GM21423 (cell line): ENCODE measurements at regions not wholly inside any gene's neighbourhood (a gene's known extent, or its start where the extent isn't known, plus 50 kb on each side); places are given as distances from the start of the nearest gene placed in this dataset.
"Not testable (repeated sequence)": the region's sequence is repeated elsewhere in the genome, so short reads cannot be mapped to it uniquely, and the experiment has no call there.

Experiments
- ATAC-seq: cut with Tn5 transposase; IDR thresholded peaks from one replicate; pipeline ENCODE4 v1.9.1; 2021; ENCODE audit warnings: mild to moderate bottlenecking, moderate library complexity; ENCODE audit not compliant: unreplicated experiment

DNA sequence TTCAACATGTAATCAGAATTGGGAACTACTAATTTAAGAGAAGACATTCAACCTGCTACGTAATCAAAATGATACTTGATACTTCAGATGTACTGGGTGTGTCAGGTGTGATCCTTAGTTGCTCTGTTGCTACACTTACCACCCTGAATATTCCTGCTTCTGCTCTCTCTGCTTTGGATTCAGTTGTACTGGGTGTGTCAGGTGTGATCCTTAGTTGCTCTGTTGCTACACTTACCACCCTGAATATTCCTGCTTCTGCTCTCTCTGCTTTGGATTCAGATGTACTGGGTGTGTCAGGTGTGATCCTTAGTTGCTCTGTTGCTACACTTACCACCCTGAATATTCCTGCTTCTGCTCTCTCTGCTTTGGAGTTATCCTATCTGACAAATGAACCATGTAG is 290.2 kb downstream of the RAB38 start:
- not testable (repeated sequence) for ATAC-seq

DNA sequence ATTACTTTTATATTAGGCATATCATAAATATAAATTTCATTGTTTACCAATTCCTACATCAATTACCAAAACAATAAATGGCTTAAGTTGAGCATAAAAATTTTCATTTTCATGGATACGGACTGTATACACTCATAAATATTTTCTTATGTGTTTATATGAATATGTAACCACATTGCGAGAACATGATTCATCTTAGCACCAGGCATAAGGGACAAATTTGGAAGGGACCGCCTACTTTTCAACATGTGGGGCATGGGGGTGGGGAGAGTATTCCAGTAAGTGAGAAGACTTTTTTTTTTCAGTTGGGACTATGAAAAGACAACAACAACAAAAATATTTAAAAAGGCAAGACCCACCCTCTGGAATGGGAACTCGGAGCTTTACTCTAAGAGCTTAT is 296.1 kb downstream of the RAB38 start:
- no peak for ATAC-seq

DNA sequence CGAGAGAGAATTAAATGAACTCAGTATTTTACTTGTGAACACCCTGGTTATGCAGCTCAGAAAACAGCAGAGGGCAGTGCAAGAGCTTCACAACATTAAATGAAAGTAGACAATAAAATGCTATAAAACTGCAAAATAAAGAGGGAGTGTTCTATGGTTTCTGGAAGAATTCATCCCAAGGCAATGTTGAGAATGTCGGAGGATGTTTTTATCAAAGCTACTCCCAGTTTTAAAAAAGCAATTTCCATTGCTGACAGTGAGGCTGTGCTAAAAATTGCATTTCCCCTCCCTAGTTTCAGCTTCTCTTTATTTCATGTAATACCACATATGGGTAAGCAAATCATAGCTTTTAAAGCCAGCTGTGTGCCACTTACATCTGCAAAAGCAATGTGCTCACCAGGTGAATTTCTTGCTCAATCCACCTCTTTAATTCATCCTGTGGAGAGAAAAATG is 296.8 kb downstream of the RAB38 start:
- no peak for ATAC-seq

DNA sequence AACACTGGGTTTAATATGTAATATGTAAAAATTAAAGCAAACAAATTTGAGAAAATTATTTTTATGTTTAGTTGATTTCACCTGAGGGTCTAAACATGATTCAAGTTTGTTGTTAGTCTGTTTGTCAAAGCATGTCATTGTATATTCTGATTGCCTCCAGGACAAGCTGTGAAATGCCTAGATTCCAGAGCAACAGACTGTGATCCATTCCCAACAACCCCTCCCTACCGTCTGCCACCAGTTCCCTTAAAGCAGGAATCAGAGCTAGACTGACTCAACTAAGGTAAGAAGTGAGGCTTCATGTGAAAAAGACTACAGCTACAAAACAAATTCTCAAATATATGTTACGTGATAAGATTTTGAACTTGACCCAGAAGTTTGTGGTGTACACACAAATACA is 304.2 kb downstream of the RAB38 start:
- no peak for ATAC-seq

DNA sequence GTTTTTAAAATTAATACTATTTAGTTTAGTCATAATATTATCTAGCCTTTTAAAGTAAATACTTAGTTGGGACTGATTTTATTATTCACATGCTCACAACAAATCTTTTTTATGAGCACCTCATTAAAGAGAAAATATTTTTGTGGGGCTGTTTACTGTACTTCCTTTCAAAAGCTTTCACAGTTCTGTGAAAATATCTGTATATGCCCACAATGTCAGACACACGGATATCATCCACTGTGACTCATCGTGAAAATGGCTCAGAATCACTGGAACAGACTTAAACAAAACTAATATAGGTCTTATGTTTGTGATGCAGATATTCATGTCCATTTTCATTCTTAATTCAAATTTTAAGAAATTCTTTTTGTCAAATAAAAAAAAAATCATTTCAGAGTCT is 305.2 kb downstream of the RAB38 start:
- no peak for ATAC-seq

DNA sequence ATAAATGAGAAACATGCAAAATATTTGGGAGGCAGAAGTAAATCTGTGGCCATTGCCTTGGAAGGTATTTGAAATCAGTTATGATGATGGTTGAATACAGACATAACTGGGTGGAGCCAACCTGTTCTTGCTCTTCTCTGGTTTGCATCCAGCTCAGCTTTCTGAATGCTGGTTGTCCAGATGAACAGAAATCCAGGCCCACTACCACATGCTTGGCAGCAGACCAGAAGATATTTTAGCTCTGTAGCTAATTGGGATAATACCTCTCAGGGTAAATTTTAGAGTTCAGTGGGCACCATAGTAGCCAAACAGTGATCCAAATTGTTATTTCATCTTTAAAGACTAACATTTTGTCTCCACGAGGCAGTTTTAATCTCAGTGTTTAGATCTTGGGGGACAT is 308.3 kb downstream of the RAB38 start:
- ATAC-seq = no peak

DNA sequence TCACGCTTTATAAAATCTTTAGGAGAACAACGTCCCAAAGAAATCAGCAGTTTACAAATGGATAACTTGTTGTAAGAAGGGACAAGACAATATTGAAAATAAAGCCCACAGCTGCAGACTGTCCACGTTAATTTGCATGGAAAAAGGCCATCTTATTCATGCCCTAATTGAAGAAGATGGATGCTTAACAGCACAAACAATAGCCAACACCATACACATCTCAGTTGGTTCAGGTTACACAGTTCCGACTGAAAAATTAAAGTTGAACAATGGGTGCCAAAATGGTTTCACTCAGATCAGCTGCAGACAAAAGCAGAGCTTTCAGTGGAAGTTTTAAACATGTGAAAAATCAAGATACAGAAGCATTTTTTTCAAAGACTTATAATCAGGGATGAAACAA is 314.2 kb downstream of the RAB38 start:
- no peak for ATAC-seq

DNA sequence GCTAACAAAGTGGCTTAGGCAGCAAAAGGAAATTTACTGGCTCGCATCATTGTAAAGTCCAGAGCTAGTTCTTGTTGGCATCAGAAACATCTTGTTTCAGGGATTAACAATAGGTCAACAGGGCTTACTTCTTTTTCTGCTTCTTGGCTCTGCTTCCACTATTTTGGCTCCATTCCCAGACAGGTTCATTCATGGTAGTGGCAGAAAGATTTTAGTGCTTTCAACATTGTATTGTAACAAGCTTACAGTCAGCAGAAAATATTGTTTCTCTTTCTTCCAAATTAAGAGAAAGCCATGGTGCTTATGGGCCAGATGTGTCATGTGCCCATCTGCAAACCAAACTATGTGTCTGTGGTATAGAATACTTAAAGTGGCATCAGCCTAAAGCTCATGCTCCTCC is 315.6 kb downstream of the RAB38 start:
- no peak for ATAC-seq

DNA sequence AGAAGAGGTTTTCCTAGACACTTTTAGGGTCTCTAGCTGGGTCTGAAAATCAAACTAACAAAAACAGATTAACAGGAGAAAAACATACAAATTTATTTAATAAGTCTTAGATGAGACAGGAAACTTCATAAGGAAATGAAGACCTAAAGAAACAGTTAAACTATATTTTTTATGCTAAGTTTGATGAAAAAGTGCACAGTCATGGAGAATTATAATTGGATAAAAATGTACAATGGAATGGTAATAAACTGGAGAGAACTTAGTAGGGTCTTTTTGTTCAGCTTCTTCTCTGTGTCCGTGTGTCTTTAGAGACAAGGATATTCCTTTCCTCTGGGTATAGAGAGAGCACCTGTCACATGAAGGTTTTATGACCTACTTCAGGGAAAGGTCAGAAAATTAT is 323.4 kb downstream of the RAB38 start:
- ATAC-seq = no peak

DNA sequence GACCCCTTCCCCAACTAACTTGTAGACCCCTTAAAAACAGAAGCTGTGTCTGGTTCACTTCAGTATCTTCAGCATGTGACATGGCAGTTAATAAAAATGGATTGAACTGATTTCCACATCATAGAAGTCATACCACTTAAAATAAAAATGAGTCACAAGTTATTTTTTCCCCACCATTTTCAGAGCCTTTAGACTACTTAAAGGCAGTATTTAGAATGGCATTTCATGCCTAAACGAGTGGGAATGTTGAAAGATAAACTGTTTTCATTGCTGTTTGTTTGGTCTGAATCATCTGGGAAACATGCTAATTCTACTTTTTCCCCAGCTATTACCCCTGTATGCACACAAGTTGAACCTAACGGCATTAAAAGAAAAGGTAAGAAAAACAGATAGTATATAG is 324.0 kb downstream of the RAB38 start:
- no peak for ATAC-seq

DNA sequence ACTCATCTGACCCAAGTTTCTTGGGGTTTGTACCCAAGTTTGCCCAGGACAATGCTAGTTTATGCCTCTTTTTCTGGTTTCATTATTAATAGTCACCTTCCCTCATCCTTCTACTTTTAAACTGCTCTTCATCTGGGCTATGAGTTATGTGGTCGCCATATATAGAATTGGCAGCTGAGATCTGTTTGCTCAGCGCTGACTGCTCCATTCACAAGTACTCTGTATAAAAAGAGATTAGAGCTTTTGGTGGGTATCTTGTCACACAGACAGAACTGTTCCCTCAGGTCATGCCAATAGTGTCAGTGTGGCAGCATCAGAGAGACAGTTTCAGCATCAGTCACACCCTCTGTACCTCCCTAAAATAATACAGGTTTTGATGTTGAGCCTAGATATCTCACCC is 326.0 kb downstream of the RAB38 start:
- no peak for ATAC-seq

DNA sequence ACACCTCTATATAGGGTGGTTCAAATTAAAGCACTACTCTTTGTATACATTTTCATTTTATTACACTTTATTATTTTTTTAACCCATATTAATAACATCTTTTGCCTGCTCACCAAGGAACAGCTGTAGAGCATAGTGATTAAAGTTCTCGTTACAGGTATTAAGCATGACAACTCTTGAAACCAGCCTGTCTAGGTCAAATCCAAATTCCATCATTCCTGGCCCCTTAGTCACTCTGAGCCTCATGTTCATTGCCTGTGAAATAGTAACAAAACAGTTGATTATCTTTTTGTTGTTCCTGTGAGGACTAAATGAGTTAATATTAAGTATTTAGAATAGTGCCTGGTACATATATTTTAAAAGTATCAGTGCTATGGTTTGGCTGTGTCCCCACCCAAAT is 334.5 kb downstream of the RAB38 start:
- ATAC-seq = no peak

DNA sequence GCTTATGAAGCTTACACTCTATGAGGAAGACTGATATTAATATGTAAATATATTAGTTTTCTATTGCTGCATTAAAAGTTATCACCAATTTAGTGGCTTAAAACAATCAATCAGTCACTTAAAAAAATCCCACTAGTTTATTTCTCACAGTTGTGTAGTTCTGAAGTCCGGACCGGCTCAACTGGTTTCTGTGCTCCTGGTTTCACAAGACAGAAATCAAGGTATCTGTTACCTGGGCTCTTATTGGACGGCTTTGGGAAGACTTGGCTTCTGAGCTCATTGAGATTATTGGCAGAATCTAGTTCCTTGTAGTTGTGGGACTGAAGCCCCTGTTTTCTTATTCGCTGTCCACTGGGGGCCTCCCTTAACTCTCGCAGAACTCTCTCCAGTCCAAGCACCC is 343.0 kb downstream of the RAB38 start:
- no peak for ATAC-seq

DNA sequence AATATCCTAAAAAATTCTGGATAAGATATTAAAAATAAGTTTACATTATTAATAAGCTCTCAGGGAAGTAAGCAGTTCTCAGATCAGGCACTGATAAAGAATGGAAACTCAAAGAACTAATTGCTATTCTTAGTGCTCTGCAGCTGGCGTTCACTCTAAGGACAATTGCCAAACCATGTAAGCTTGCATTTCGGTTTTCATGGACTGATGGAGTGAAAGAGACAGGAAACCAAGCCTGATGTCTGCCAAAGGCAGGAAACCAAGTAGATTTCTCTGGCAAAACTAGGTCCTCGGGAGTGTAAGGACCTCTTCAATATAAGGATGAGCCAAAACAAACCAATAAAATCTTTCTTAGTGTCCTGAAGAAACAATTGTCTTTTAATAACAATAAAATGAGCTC is 355.2 kb downstream of the RAB38 start:
- no peak for ATAC-seq

DNA sequence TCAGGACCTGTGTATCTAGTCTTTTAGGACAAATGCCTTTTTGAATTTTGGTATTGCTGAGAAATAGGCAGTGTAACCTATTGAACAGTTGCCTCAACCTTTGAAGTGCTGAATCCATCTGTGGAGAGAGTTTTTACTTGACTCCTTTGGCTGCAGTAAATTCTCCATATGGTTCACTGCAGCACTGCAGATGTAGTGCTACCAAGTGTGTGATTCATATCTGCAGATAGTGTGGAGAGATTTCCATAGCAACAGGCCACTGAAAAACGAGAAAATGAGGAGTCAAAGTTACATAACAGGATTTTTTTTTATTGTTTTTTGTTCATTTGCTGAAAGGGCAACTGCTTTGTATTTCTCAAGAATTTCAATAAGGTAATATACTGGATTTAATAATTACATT is 356.1 kb downstream of the RAB38 start:
- no peak for ATAC-seq

DNA sequence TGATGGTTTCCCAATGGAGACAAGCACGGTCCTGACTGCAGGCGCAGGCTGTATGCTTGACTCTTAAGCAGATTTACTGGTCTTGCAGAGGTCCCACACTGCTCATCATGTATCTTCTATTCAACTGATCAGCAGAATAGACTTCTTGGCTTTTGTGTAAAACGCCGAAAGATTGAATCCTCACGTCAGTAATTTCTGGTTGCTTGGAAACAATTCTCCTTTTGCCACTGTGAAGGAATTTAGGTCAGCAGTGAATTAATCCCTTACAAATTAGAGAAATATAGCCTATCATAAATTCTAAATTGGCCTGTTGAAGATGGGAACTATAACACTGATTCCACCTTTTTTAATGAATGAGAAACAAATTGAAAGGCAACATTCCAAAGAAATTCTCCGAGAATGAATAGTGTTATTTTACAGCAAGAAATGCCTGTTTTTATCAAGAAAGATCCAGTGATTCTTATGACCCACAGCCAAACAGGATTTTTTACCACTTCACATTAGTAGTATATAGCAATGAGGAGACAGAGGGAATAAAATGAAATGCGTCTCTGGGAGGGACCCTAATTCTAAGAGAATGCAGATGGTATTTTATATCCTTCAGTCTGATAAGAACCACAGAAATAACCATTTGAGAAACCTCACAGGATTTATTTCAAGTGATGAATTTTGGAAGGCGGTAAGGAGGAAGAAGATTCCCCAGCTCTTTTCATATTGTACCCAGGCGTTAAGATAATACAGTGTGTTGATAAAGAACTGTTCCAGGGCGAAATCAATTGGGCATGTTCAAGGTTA is 362.5 kb downstream of the RAB38 start:
- no peak for ATAC-seq

DNA sequence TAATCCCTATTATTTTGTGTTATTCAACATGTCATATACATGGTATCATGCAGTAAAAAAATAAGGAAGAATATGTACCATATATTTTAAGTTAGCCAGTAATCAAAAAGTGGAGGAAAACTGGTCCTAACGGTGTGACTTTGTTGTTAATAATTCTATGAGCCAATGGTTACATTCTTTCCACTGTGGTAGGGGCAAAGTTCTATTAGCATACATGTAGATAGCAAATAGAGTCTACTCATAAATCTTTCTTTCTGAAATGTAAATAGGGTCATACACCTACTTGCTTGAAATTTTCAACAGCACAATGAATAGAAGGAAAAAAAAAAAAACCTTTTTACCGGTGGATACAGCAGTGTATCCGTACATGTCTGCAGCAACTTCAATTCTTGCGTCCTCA is 364.8 kb downstream of the RAB38 start:
- no peak for ATAC-seq

DNA sequence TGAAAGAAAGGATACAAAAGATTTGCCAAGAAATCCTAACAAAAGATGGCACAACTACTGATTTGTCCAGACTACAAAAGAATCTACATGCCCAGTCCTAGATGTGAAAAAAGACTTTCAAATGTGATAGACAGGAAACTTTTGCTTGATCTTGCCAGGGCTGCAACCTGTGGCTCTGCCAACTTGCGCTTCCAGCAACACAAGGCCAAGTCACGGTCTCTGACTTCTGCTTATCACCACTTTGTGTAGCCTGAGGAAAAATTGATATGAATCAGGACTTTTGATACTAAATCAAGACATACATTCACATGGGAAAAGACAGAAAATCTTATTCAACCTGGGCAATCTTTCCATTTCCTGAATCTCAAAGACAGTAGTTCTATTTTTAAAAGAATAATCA is 366.0 kb downstream of the RAB38 start:
- no peak for ATAC-seq

DNA sequence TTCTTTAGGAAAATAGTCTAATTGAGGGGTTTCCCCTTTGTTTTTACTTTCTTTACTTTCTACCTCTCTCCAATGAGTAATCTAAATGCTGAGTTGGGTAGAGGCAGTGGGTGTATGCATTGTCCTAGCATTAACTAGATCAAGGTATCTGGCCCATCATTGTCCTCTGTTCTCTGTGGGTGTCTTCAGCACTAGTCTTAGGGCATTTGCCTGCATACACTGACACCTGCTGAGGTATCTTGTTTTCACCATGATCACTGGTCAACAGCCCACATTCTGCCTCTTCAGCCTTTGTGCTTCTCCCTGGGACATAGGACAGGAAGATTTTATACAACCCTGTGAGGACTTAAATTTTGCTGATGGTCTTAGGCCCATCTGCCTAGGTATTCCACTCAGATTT is 371.1 kb downstream of the RAB38 start:
- no peak for ATAC-seq

DNA sequence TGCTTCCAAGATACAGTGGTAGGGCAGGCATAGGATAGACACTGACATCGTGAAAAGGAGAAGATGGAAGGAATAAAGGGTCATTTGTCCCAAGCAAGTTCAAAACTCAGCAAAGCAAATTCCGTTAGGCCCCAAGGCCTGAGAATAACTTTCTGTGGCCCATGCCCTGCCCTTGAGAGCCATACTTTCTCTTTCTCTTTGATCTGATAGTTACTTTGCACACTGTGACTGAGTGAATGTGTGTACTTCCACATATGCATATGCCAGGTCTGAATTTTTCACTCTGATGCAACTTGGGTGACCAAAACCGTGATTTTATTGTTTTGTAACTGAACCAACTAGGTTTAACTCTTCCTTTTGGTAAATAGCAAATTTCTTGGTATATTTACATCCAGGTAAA is 371.5 kb downstream of the RAB38 start:
- no peak for ATAC-seq

DNA sequence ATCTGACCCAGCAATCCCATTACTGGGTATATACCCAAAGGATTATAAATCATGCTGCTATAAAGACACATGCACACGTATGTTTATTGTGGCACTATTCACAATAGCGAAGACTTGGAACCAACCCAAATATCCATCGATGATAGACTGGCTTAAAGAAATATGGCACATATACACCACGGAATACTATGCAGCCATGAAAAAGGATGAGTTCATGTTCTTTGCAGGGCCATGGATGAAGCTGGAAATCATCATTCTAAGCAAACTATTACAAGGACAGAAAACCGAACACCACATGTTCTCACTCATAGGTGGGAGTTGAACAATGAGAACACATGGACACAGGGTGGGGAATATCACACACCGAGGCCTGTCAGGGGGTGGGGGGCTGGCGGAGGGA is 390.4 kb downstream of the RAB38 start:
- not testable (repeated sequence) for ATAC-seq

DNA sequence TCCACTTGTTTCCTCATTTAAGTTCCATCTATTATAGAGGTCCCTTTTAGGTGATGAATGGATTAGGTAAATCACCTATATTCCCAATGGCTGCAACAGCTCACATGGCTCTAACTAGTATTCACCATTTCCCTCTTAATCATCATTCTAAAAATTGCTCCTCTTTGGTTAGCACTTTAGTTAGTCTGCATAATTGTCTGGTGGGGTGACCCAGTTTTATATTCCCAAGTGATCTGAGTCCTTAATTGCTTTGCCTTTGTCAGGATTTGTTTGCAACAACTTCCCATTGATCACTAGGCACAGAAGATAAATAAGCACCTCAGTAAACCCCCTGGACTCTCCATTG is 395.2 kb downstream of the RAB38 start:
- ATAC-seq = no peak
